GM12878 (cell line): ENCODE measurements at regions not wholly inside any gene's neighbourhood (a gene's known extent, or its start where the extent isn't known, plus 50 kb on each side); places are given as distances from the start of the nearest gene placed in this dataset.

Experiments used
- ATAC-seq: fragments of 200-7000 bp; cut with Tn5 transposase; 3 replicates; pipeline ENCODE4 v1.9.1; 2020; ENCODE audit warnings: mild to moderate bottlenecking, moderate library complexity
- BruUV-seq: library from RNA; stranded (reverse); fragments of 400-500 nt; replicated peaks from 2 replicates; lab custom pipeline; 2021; lab: Mats Ljungman, UMichigan
- CTCF ChIA-PET: fragments of 300-600 bp; sonication (Branson Sonifier 250); formaldehyde crosslinking; extraction: SDS; loops from one replicate; lab custom pipeline; 2021; ENCODE audit warnings: inconsistent platforms; lab: Yijun Ruan, JAX
- POLR2A ChIA-PET: fragments of 350-600 bp; formaldehyde crosslinking; extraction: SDS; loops from one replicate; lab custom pipeline; 2021; ENCODE audit warnings: inconsistent platforms; lab: Charles Lee
- RAD21 ChIA-PET: fragments of 300-600 bp; sonication (Branson Sonifier 250); formaldehyde crosslinking; loops from one replicate; lab custom pipeline; 2023; ENCODE audit warnings: antibody characterized with exemption; ENCODE audit not compliant: unreplicated experiment; lab: Charles Lee
- SMC1A ChIA-PET: fragments of 300-600 bp; sonication (Branson Sonifier 250); formaldehyde crosslinking; loops from one replicate; lab custom pipeline; 2023; ENCODE audit not compliant: unreplicated experiment, uncharacterized antibody; lab: Charles Lee
- DNase-seq: peaks from one replicate; pipeline ENCODE4 v3.0.0-alpha.2; 2011; ENCODE audit warnings: low read depth, low spot score
- FAIRE-seq: peaks from 3 replicates; lab custom pipeline; 2011; peaks lifted over from hg19 to GRCh38; lab: Jason Lieb, UNC
- H2AFZ ChIP-seq: 2 replicates; pipeline ENCODE4 v1.6.0; 2011; ENCODE audit warnings: low read depth, low read length, control low read depth; ENCODE audit not compliant: control insufficient read depth
- H3K27ac ChIP-seq: 2 replicates; pipeline ENCODE4 v1.5.1; 2011; ENCODE audit warnings: control low read depth; ENCODE audit not compliant: control insufficient read depth, insufficient read depth
- H3K27me3 ChIP-seq, 2 experiments: replicated peaks in 1 of 2; 2 replicates each; pipeline versions ENCODE4 v1.6.0 to v1.6.1; 2011; ENCODE audit warnings: low read length in 1 of 2; ENCODE audit not compliant: control insufficient read depth in 2 of 2, insufficient read depth in 2 of 2
- H3K36me3 ChIP-seq, 2 experiments: 2 replicates each; pipeline ENCODE4 v1.5.1; 2011; ENCODE audit warnings: low read length in 1 of 2; ENCODE audit not compliant: control insufficient read depth in 2 of 2, insufficient read depth in 2 of 2
- H3K4me1 ChIP-seq: 2 replicates; pipeline ENCODE4 v1.6.1; 2011; ENCODE audit warnings: mild to moderate bottlenecking, low read length, moderate library complexity, mixed read lengths; ENCODE audit not compliant: control insufficient read depth, insufficient read depth
- H3K4me2 ChIP-seq: 2 replicates; pipeline ENCODE4 v1.6.0; 2011; ENCODE audit warnings: control low read depth; ENCODE audit not compliant: control insufficient read depth, insufficient read depth
- H3K4me3 ChIP-seq: fragments of 200-600 bp; sonication (generic); 2 replicates; pipeline ENCODE4 v1.5.1; 2016
- H3K79me2 ChIP-seq: 2 replicates; pipeline ENCODE4 v1.6.0; 2011; ENCODE audit warnings: low read length; ENCODE audit not compliant: control insufficient read depth, insufficient read depth
- H3K9ac ChIP-seq: 2 replicates; pipeline ENCODE4 v1.8.0; 2011; ENCODE audit warnings: low read length, control low read depth, mixed read lengths; ENCODE audit not compliant: control insufficient read depth, insufficient read depth
- H3K9me3 ChIP-seq: replicated peaks from 3 replicates; pipeline ENCODE4 v1.5.1; 2011; ENCODE audit warnings: mild to moderate bottlenecking, low read length; ENCODE audit not compliant: control insufficient read depth, insufficient read depth
- H4K20me1 ChIP-seq: 2 replicates; pipeline ENCODE4 v1.6.0; 2011; ENCODE audit not compliant: control insufficient read depth, insufficient read depth
- NFIC ChIP-seq: IDR thresholded peaks from 2 replicates; pipeline ENCODE4 v1.6.1; 2012; ENCODE audit warnings: low read depth, mild to moderate bottlenecking, inconsistent platforms, low read length, moderate library complexity
- WGBS: methylation state at CpG from one replicate; pipeline ENCODE4 v1.1.6; 2016; ENCODE audit warnings: low lambda C conversion rate; ENCODE audit not compliant: insufficient replicate concordance, insufficient coverage; ENCODE audit errors: missing lambda C conversion rate; 5-methylcytosine and 5-hydroxymethylcytosine counted together
- in situ Hi-C: fragments of 300-500 bp; cut with MboI; formaldehyde crosslinking; loops from 9 replicates; pipeline ENCODE4 v1.14.3; 2018; ENCODE audit warnings: mixed read lengths
- intact Hi-C: fragments of 100-400 bp; cut with micrococcal nuclease; formaldehyde crosslinking; loops from one replicate; pipeline ENCODE4 v1.14.2; 2022; ENCODE audit not compliant: unreplicated experiment
- TF ChIP-seq, protein P1 (sequence below): fragments of 450-650 bp; IDR thresholded peaks from 2 replicates; pipeline ENCODE4 v1.6.1; 2018; ENCODE audit warnings: mild to moderate bottlenecking, low read depth, moderate library complexity; ENCODE audit not compliant: partially characterized antibody
- TF ChIP-seq, protein P2 (sequence below): fragments of 450-650 bp; IDR thresholded peaks from 2 replicates; pipeline ENCODE4 v1.6.1; 2016; ENCODE audit warnings: mild to moderate bottlenecking

DNA sequence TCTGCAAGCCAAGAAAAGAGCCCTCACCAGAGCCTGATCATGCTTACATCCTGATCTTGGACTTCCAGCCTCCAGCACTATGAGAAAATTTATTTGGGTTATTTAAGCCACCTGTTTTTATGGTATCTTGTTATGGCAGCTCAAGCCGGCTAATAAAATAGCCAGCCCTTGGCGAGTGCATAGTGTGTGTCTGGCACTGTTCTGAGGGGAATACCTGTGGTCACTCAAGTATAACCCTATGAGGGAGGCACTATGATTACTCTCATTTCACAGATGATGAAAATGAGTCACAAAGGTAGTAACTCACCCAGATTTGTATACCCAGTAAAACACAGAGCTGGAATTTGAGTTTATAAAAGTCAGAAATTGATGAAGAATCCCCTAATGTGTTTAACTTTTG is 556.9 kb upstream of the SETBP1 start:
- Histone ChIP-seq H2AFZ (no peak overlapping the region), H3K4me2 (no peak overlapping the region), H3K79me2 (no peaks in the 10 kb centered on the region), H3K9ac (no peak overlapping the region), H3K9me3 (no peaks in the 10 kb centered on the region), H3K27ac (no peak overlapping the region), H3K36me3 (no peaks in the 10 kb centered on the region), H4K20me1 (no peaks in the 10 kb centered on the region), H3K27me3 (no peaks in the 10 kb centered on the region), H3K4me3 (no peak overlapping the region), H3K4me1 (no peaks in the 10 kb centered on the region)
- in situ Hi-C loops = no loop called here
- ChIA-PET SMC1A (interaction anchor here (0.6 to 0.8 kb wide), 2 partner anchors 10 to 33 kb away, joined by 3 read pairs; no protein-coding TSS in a partner anchor), RAD21 (no interaction called here), CTCF (no interaction called here), POLR2A (no interaction called here)
- no TSS peak for BruUV-seq
- TF ChIP-seq, protein P1, sequence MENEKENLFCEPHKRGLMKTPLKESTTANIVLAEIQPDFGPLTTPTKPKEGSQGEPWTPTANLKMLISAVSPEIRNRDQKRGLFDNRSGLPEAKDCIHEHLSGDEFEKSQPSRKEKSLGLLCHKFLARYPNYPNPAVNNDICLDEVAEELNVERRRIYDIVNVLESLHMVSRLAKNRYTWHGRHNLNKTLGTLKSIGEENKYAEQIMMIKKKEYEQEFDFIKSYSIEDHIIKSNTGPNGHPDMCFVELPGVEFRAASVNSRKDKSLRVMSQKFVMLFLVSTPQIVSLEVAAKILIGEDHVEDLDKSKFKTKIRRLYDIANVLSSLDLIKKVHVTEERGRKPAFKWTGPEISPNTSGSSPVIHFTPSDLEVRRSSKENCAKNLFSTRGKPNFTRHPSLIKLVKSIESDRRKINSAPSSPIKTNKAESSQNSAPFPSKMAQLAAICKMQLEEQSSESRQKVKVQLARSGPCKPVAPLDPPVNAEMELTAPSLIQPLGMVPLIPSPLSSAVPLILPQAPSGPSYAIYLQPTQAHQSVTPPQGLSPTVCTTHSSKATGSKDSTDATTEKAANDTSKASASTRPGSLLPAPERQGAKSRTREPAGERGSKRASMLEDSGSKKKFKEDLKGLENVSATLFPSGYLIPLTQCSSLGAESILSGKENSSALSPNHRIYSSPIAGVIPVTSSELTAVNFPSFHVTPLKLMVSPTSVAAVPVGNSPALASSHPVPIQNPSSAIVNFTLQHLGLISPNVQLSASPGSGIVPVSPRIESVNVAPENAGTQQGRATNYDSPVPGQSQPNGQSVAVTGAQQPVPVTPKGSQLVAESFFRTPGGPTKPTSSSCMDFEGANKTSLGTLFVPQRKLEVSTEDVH = no peak
- TF ChIP-seq NFIC = no peak
- TF ChIP-seq, protein P2, sequence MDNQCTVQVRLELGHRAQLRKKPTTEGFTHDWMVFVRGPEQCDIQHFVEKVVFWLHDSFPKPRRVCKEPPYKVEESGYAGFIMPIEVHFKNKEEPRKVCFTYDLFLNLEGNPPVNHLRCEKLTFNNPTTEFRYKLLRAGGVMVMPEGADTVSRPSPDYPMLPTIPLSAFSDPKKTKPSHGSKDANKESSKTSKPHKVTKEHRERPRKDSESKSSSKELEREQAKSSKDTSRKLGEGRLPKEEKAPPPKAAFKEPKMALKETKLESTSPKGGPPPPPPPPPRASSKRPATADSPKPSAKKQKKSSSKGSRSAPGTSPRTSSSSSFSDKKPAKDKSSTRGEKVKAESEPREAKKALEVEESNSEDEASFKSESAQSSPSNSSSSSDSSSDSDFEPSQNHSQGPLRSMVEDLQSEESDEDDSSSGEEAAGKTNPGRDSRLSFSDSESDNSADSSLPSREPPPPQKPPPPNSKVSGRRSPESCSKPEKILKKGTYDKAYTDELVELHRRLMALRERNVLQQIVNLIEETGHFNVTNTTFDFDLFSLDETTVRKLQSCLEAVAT = no peak
- DNase-seq (no peak), FAIRE-seq (no peak), ATAC-seq (peak; percentile 73)
- WGBS = 0% methylated on average over 2 of the region's 2 CpGs
- intact Hi-C loops = no loop called here
